ENCODE measurements at regions not wholly inside any gene's neighbourhood (a gene's known extent, or its start where the extent isn't known, plus 50 kb on each side); places are given as distances from the start of the nearest gene placed in this dataset.

DNA sequence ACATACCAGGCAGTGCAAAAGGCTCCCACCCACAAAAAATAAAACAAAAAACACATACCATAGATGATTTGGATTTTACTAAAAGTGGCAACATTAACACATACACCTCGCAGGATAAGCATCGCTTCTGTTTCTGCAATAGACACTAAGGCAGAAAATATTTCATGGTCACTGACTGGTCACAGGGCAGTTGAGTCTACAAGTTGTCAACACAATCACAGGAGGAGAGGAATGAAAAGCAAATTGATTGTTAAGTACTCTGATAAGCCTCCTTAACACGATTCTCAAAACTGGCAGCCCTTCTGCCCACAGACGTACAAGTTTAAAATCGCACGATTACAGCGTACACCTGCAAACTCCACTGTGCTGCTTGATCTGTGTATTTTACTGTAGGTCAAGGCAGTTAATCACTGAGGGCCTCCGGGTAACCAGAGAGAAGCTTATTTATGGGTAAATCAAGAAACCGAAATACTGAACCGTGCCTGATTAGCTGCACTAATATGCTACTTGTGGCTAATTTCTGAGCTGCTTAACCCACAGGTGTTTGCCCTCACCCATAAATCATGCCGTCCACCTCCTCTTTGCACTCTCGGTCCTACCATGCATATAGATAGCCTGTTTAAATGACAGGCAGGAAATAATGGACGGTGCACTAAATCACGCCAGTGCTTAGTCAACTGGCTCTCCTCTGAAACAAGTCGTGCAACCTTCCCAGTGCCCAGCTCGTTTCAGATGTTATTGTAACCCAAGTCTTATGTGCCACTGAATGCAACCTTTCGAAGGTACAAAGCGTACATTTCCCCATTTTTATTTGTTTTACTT is 659.4 kb upstream of the ADAMTS16 start:
- no peak overlapping the region for H3K27ac Mint-ChIP-seq
- H3K36me3 Mint-ChIP-seq (ENCODE audit: low read depth) = no peaks in the 10 kb centered on the region; the same call in 1 of the 2 replicates
- no peaks in the 10 kb centered on the region for H3K4me1 Mint-ChIP-seq (ENCODE audit: low read depth)
- H3K4me3 Mint-ChIP-seq = no peak overlapping the region
- no peak for DNase-seq
- H3K27me3 Mint-ChIP-seq (ENCODE audit: insufficient read depth) = no peaks in the 10 kb centered on the region
- TF ChIP-seq CTCF (IDR thresholded peaks at IDR 0.05) = no peak
- H3K9me3 Mint-ChIP-seq = peaks cover 66% of the 10 kb centered on the region

DNA sequence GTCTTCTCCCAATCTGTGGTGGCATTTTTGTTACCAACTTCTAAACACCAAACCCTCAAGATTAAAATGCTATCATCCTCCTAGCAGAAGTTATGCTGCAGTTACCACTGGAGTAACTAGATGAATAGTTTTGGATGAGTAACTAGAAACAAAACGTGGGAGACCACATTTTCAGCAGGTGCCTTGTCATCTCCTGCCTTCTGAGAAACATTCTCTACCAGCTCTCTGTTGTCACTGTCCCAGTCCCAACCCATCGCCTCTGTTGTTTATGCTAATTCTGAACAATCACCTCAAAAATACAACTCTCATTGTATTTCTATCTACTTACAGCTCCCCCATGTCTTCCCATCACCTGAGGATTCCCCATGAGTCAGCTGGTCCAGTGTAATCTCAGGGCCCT is 652.5 kb upstream of the ADAMTS16 start:
- DNase-seq = no peak
- H3K4me3 Mint-ChIP-seq = no peak overlapping the region
- H3K36me3 Mint-ChIP-seq (ENCODE audit: low read depth) = 0 out of 2 replicates have a peak, but pooled peaks cover under 1% of the 10 kb centered on the region
- no peaks in the 10 kb centered on the region for H3K4me1 Mint-ChIP-seq (ENCODE audit: low read depth)
- no peaks in the 10 kb centered on the region for H3K27me3 Mint-ChIP-seq (ENCODE audit: insufficient read depth)
- H3K9me3 Mint-ChIP-seq = peaks cover 41% of the 10 kb centered on the region
- TF ChIP-seq CTCF (IDR thresholded peaks at IDR 0.05) = no peak
- H3K27ac Mint-ChIP-seq = no peak overlapping the region

DNA sequence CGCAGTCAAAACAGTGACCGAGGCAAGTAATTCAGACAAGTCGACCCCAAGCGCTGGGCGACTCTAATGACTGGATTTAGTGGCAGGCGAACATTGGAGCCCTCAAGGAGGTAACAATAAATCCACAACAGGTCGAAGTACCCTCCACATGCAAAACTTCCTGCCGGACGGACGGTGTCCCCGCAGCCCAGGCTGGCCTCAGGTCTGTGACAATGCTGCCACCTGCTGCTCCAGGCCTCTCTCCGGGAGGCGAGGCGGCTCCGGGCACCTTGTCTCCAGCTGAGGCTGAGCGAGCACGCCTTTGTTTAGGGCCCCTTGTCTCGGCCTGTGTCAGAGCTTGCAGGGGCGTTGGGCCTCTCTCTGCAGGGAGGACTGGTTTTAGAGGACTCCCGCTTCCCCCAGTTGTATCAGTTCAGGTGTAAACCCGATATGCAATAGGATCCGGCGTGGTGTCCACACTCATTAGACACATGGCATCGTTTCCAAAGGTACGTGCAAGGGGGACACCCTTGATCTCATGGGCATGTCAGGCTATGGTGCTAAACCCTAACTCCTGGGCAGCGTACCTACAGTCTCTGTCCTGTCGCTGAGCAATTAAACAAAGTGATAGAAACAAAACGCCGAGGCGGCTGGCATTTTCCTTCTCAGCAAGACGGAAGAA is 628.0 kb upstream of the ADAMTS16 start:
- Mint-ChIP-seq H3K27ac (no peak overlapping the region), H3K36me3 (ENCODE audit: low read depth) (no peaks in the 10 kb centered on the region)

DNA sequence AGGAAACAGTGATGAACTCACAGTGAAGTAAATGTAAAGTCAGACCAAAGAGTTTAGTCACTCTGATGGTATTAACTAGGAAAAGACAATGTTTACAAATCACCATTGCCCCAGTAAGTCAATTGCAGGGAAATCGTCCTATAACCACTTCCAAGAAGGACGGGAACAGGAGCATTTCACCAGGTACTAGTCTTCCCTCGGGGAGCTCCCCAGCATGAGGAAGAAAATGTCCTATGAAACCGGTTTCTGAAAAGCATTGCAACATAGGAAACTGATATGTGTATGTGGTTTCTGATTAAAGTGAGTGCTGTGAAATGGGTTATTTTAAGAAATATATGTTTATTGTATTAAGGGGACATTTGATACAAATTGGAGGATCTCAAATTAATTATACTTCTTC is 626.7 kb upstream of the ADAMTS16 start:
- Mint-ChIP-seq H3K9me3 (peaks cover 55% of the 10 kb centered on the region), H3K4me1 (ENCODE audit: low read depth) (no peaks in the 10 kb centered on the region), H3K27me3 (ENCODE audit: insufficient read depth) (no peaks in the 10 kb centered on the region), H3K27ac (no peak overlapping the region), H3K36me3 (ENCODE audit: low read depth) (no peaks in the 10 kb centered on the region), H3K4me3 (no peak overlapping the region)
- no peak for DNase-seq
- TF ChIP-seq CTCF (IDR thresholded peaks at IDR 0.05) = no peak

More for the DNA sequence above, 628.0 kb upstream of the ADAMTS16 start:
- no peak for TF ChIP-seq CTCF (IDR thresholded peaks at IDR 0.05)
- no peak overlapping the region for H3K4me3 Mint-ChIP-seq
- DNase-seq = no peak
- H3K27me3 Mint-ChIP-seq (ENCODE audit: insufficient read depth) = no peaks in the 10 kb centered on the region
- peaks cover 56% of the 10 kb centered on the region for H3K9me3 Mint-ChIP-seq
- no peaks in the 10 kb centered on the region for H3K4me1 Mint-ChIP-seq (ENCODE audit: low read depth)

DNA sequence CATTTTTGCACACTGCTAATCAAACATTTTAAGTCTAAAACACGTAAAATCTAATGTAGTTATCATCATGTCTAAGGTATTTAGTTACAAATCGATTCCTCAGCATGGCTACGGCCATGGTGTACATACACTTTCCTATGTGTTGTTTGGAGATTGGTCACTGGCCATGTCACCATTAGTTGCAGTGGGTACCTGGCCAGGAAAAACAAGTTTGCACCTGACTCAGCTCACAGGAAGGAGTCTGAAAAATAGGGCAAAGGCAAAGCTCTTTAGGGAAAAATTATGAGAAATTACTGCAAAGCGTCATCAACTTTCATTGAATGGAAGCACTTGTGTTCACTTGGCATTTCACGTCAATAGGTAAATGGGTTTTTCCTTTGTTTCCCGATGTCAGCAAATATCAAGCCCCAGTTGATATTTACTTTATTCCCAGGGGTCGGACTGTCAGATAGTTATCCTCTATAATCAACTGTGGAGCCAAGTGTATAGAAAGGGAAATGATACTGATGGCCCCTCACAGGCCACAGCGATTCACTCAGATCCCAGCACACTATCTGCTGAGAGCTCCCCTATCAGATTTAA is 626.0 kb upstream of the ADAMTS16 start:
- TF ChIP-seq CTCF (IDR thresholded peaks at IDR 0.05) = no peak
- Mint-ChIP-seq H3K27ac (no peak overlapping the region), H3K9me3 (peaks cover 55% of the 10 kb centered on the region), H3K4me3 (no peak overlapping the region), H3K4me1 (ENCODE audit: low read depth) (no peaks in the 10 kb centered on the region), H3K27me3 (ENCODE audit: insufficient read depth) (no peaks in the 10 kb centered on the region), H3K36me3 (ENCODE audit: low read depth) (no peaks in the 10 kb centered on the region)
- no peak for DNase-seq
